IMR-90 (cell line): ENCODE measurements at regions not wholly inside any gene's neighbourhood (a gene's known extent, or its start where the extent isn't known, plus 50 kb on each side); places are given as distances from the start of the nearest gene placed in this dataset.

Experiments used
- ATAC-seq: fragments of 200-7000 bp; cut with Tn5 transposase; 2 replicates; pipeline ENCODE4 v1.9.1; 2020; ENCODE audit warnings: low read depth, mild to moderate bottlenecking, moderate library complexity
- BruUV-seq: library from RNA; stranded (reverse); fragments of 400-500 nt; replicated peaks from 2 replicates; lab custom pipeline; 2021; lab: Mats Ljungman, UMichigan
- CTCF ChIA-PET: fragments of 300-600 bp; formaldehyde crosslinking; extraction: SDS; loops from one replicate; lab custom pipeline; 2021; ENCODE audit warnings: antibody characterized with exemption; lab: Yijun Ruan, JAX
- POLR2A ChIA-PET: fragments of 300-600 bp; sonication (Branson Sonifier 250); formaldehyde crosslinking; loops from one replicate; lab custom pipeline; 2022; ENCODE audit warnings: antibody characterized with exemption; ENCODE audit not compliant: unreplicated experiment; lab: Charles Lee
- DNase-seq: peaks from one replicate; pipeline ENCODE4 v3.0.0; 2013
- H2AFZ ChIP-seq: replicated peaks from 2 replicates; pipeline ENCODE3; 2013; ENCODE audit warnings: low read length, mild to moderate bottlenecking; ENCODE audit not compliant: poor library complexity
- H2AK5ac ChIP-seq: 2 replicates; pipeline ENCODE4 v1.6.1; 2013; ENCODE audit warnings: low read depth, low read length, inconsistent platforms
- H2AK9ac ChIP-seq: replicated peaks from 2 replicates; pipeline ENCODE3; 2013; ENCODE audit warnings: mild to moderate bottlenecking, low read depth, low read length, moderate library complexity; ENCODE audit not compliant: poor library complexity
- H2BK120ac ChIP-seq: 2 replicates; pipeline ENCODE4 v1.6.1; 2013; ENCODE audit warnings: low read depth, low read length, inconsistent platforms
- H2BK15ac ChIP-seq: 3 replicates; pipeline ENCODE4 v1.6.1; 2013; ENCODE audit warnings: low read depth, low read length, inconsistent platforms
- H2BK20ac ChIP-seq: 2 replicates; pipeline ENCODE4 v1.6.1; 2013; ENCODE audit warnings: low read depth, mild to moderate bottlenecking, inconsistent platforms, low read length, moderate library complexity
- H2BK5ac ChIP-seq: 2 replicates; pipeline ENCODE4 v1.6.1; 2013; ENCODE audit warnings: mild to moderate bottlenecking, low read depth, low read length, inconsistent platforms; ENCODE audit not compliant: poor library complexity, severe bottlenecking
- H3K14ac ChIP-seq: replicated peaks from 2 replicates; pipeline ENCODE4 v1.6.1; 2013; ENCODE audit warnings: low read depth, low read length, inconsistent platforms
- H3K18ac ChIP-seq: 2 replicates; pipeline ENCODE4 v1.6.1; 2013; ENCODE audit warnings: low read depth, low read length, control low read depth
- H3K23ac ChIP-seq: 2 replicates; pipeline ENCODE4 v1.6.1; 2013; ENCODE audit warnings: low read depth, low read length, inconsistent platforms
- H3K27ac ChIP-seq: 2 replicates; pipeline ENCODE4 v1.5.1; 2013; ENCODE audit warnings: mild to moderate bottlenecking, control low read depth, low read length; ENCODE audit not compliant: insufficient read depth
- H3K27me3 ChIP-seq: 2 replicates; pipeline ENCODE4 v1.6.1; 2013; ENCODE audit warnings: low read length; ENCODE audit not compliant: control insufficient read depth, insufficient read depth
- H3K36me3 ChIP-seq: 2 replicates; pipeline ENCODE4 v1.6.1; 2013; ENCODE audit warnings: low read length, mixed read lengths; ENCODE audit not compliant: control insufficient read depth, insufficient read depth
- H3K4ac ChIP-seq: 2 replicates; pipeline ENCODE4 v1.6.1; 2013; ENCODE audit warnings: low read depth, low read length, inconsistent platforms
- H3K4me1 ChIP-seq: 2 replicates; pipeline ENCODE4 v1.6.1; 2013; ENCODE audit warnings: low read length, mixed read lengths; ENCODE audit not compliant: control insufficient read depth, insufficient read depth
- H3K4me2 ChIP-seq: 2 replicates; pipeline ENCODE4 v1.6.1; 2013; ENCODE audit warnings: low read depth, mild to moderate bottlenecking, control low read depth, low read length, moderate library complexity
- H3K4me3 ChIP-seq: 2 replicates; pipeline ENCODE4 v1.5.1; 2013; ENCODE audit warnings: low read depth, mild to moderate bottlenecking, control low read depth, low read length, moderate library complexity; ENCODE audit not compliant: insufficient read depth
- H3K56ac ChIP-seq: 2 replicates; pipeline ENCODE4 v1.6.1; 2013; ENCODE audit warnings: low read length, inconsistent platforms; ENCODE audit not compliant: insufficient read depth; ENCODE audit errors: extremely low read depth
- H3K79me1 ChIP-seq, 2 experiments: 2 replicates each; pipeline ENCODE4 v1.6.1; 2013; ENCODE audit warnings: low read length in 2 of 2, inconsistent platforms in 1 of 2, low read depth in 1 of 2
- H3K9ac ChIP-seq: 2 replicates; pipeline ENCODE4 v1.6.1; 2013; ENCODE audit warnings: low read depth, low read length, control low read depth
- H3K9me1 ChIP-seq: 2 replicates; pipeline ENCODE4 v1.6.1; 2013; ENCODE audit warnings: low read length, inconsistent platforms; ENCODE audit not compliant: insufficient read depth
- H3K9me3 ChIP-seq: 2 replicates; pipeline ENCODE4 v1.6.1; 2013; ENCODE audit warnings: low read length; ENCODE audit not compliant: control insufficient read depth, insufficient read depth
- H4K20me1 ChIP-seq: 2 replicates; pipeline ENCODE4 v1.6.1; 2013; ENCODE audit warnings: low read length, inconsistent platforms; ENCODE audit not compliant: insufficient read depth
- H4K5ac ChIP-seq: 2 replicates; pipeline ENCODE4 v1.6.1; 2013; ENCODE audit warnings: mild to moderate bottlenecking, low read depth, low read length, control low read depth
- H4K8ac ChIP-seq, 2 experiments: 2 replicates each; pipeline ENCODE4 v1.6.1; 2013; ENCODE audit warnings: low read depth in 2 of 2, low read length in 2 of 2, control low read depth in 1 of 2, inconsistent platforms in 1 of 2
- H4K91ac ChIP-seq: 2 replicates; pipeline ENCODE4 v1.6.1; 2013; ENCODE audit warnings: low read depth, low read length, inconsistent platforms; ENCODE audit not compliant: insufficient read depth
- MAFK ChIP-seq: IDR thresholded peaks from 2 replicates; pipeline ENCODE4 v1.6.1; 2012; ENCODE audit warnings: low read depth, low read length, improper control_type of control experiment
- POLR2A ChIP-seq: IDR thresholded peaks from 2 replicates; pipeline ENCODE4 v1.6.1; 2012; ENCODE audit warnings: mild to moderate bottlenecking, low read depth, low read length
- WGBS, 2 experiments: methylation state at CpG; one replicate each; pipeline versions ENCODE4 v1.1.5 to v1.1.7; 2013; ENCODE audit warnings: missing lambda C conversion rate in 2 of 2; ENCODE audit not compliant: insufficient read length in 1 of 2; ENCODE audit errors: extremely low coverage in 2 of 2; 5-methylcytosine and 5-hydroxymethylcytosine counted together
- dilution Hi-C: fragments of 300-500 bp; cut with HindIII; formaldehyde crosslinking; loops from one replicate; pipeline ENCODE4 v1.14.3; 2018; ENCODE audit warnings: low sequenced_read_pairs; ENCODE audit not compliant: unreplicated experiment
- in situ Hi-C: fragments of 300-500 bp; cut with MboI; formaldehyde crosslinking; loops from 3 replicates; pipeline ENCODE4 v1.14.3; 2019; ENCODE audit warnings: low sequenced_read_pairs, inconsistent platforms, mixed read lengths
- intact Hi-C: fragments of 100-400 bp; cut with micrococcal nuclease; formaldehyde crosslinking; loops from 2 replicates; pipeline ENCODE4 v1.10.0; 2022

- H2BK5ac ChIP-seq = no peak overlapping the region
- no peaks in the 10 kb centered on the region for H3K4me1 ChIP-seq
- BruUV-seq = no TSS peak
- intact Hi-C loops (no loop called here), dilution Hi-C loops (no loop called here), in situ Hi-C loops (no loop called here)
- DNase-seq (no peak), ATAC-seq (no peak)
- POLR2A ChIA-PET = no interaction called here
- CTCF ChIA-PET = no interaction called here
- H3K4ac ChIP-seq = no peak overlapping the region
- H3K14ac ChIP-seq = no peak overlapping the region
- H2BK15ac ChIP-seq = no peak overlapping the region
- no peak overlapping the region for H4K5ac ChIP-seq
- no peak overlapping the region for H3K4me2 ChIP-seq
- no peak overlapping the region for H3K18ac ChIP-seq
- no peak overlapping the region for H2BK120ac ChIP-seq
- no peak for TF ChIP-seq MAFK
- no peak for TF ChIP-seq POLR2A
- H3K4me3 ChIP-seq = no peak overlapping the region
- no peak overlapping the region for H2AK5ac ChIP-seq
- H3K56ac ChIP-seq = no peak overlapping the region
- no peak overlapping the region for H4K91ac ChIP-seq
- H4K20me1 ChIP-seq = no peaks in the 10 kb centered on the region
- no CpG with 5 or more reads among the region's 1 CpG for WGBS, 2 experiments
- H3K79me1 ChIP-seq = no peaks in the 10 kb centered on the region
- H2AFZ ChIP-seq = no peak overlapping the region
- no peaks in the 10 kb centered on the region for H3K9me1 ChIP-seq
- H3K9me3 ChIP-seq = peaks cover 6% of the 10 kb centered on the region; the same call in 1 of the 2 replicates
- no peak overlapping the region for H4K8ac ChIP-seq
- no peak overlapping the region for H3K9ac ChIP-seq
- H2AK9ac ChIP-seq = no peak overlapping the region
- no peaks in the 10 kb centered on the region for H3K27me3 ChIP-seq
- no peak overlapping the region for H2BK20ac ChIP-seq
- H3K36me3 ChIP-seq = no peaks in the 10 kb centered on the region
- H3K27ac ChIP-seq = no peak overlapping the region
- H3K23ac ChIP-seq = no peak overlapping the region
Measured at GRCh38 chr18:33863912-33864311, 285.9 kb downstream of the ASXL3 start.
